Esophagus muscularis mucosa (tissue), 2 donors: ENCODE measurements at regions not wholly inside any gene's neighbourhood (a gene's known extent, or its start where the extent isn't known, plus 50 kb on each side); places are given as distances from the start of the nearest gene placed in this dataset.

Source experiments
- POLR2A ChIP-seq: fragments of 450-650 bp; IDR thresholded peaks from one replicate; pipeline ENCODE4 v1.6.1; 2017; ENCODE audit warnings: antibody characterized with exemption, moderate library complexity, mild to moderate bottlenecking, low read depth
- POLR2AphosphoS5 ChIP-seq, 2 donors: sonication (generic); formaldehyde crosslinking; IDR thresholded peaks; one replicate each; pipeline ENCODE4 v1.6.1; 2017; ENCODE audit warnings: antibody characterized with exemption in 2 of 2

GRCh38 chr15:96038650-96039049, 291.9 kb upstream of the NR2F2 start:
- no peak for TF ChIP-seq POLR2AphosphoS5 (IDR thresholded peaks at IDR 0.05)
- TF ChIP-seq POLR2A, result no peak
